Glutamatergic neuron (in vitro differentiated cells): ENCODE measurements at regions not wholly inside any gene's neighbourhood (a gene's known extent, or its start where the extent isn't known, plus 50 kb on each side); places are given as distances from the start of the nearest gene placed in this dataset.

Source experiments
- DNase-seq: peaks from one replicate; pipeline ENCODE4 v3.0.0; 2022
- H3K27ac Mint-ChIP-seq: one replicate; pipeline ENCODE4 v1.8.0; 2020; ENCODE audit warnings: mild to moderate bottlenecking, mixed read lengths, inconsistent platforms; ENCODE audit not compliant: unreplicated experiment
- H3K27me3 Mint-ChIP-seq: one replicate; pipeline ENCODE4 v1.8.0; 2020; ENCODE audit warnings: mild to moderate bottlenecking, moderate library complexity, mixed read lengths, inconsistent platforms; ENCODE audit not compliant: unreplicated experiment
- H3K36me3 Mint-ChIP-seq: one replicate; pipeline ENCODE4 v1.8.0; 2020; ENCODE audit warnings: mild to moderate bottlenecking, mixed read lengths, inconsistent platforms; ENCODE audit not compliant: unreplicated experiment
- H3K4me1 Mint-ChIP-seq: one replicate; pipeline ENCODE4 v1.8.0; 2020; ENCODE audit warnings: mild to moderate bottlenecking, low read depth, mixed read lengths, inconsistent platforms; ENCODE audit not compliant: unreplicated experiment
- H3K4me3 Mint-ChIP-seq: one replicate; pipeline ENCODE4 v1.8.0; 2020; ENCODE audit warnings: mild to moderate bottlenecking, mixed read lengths, inconsistent platforms; ENCODE audit not compliant: unreplicated experiment
- H3K9me3 Mint-ChIP-seq: one replicate; pipeline ENCODE4 v1.8.0; 2020; ENCODE audit warnings: mild to moderate bottlenecking, moderate library complexity, mixed read lengths, inconsistent platforms; ENCODE audit not compliant: unreplicated experiment
- CTCF ChIP-seq: fragments of 200-600 bp; sonication (generic); IDR thresholded peaks from one replicate; pipeline ENCODE4 v1.5.0; 2021; ENCODE audit not compliant: partially characterized antibody, unreplicated experiment

GRCh38 chr4:178264001-178264400, 821.8 kb upstream of the AGA start:
- H3K4me3 Mint-ChIP-seq = no peak overlapping the region
- no peak overlapping the region for H3K27ac Mint-ChIP-seq
- TF ChIP-seq CTCF = no peak
- H3K36me3 Mint-ChIP-seq = no peaks in the 10 kb centered on the region
- no peak for DNase-seq
- no peaks in the 10 kb centered on the region for H3K4me1 Mint-ChIP-seq
- H3K27me3 Mint-ChIP-seq = no peaks in the 10 kb centered on the region
- H3K9me3 Mint-ChIP-seq = no peaks in the 10 kb centered on the region

DNA sequence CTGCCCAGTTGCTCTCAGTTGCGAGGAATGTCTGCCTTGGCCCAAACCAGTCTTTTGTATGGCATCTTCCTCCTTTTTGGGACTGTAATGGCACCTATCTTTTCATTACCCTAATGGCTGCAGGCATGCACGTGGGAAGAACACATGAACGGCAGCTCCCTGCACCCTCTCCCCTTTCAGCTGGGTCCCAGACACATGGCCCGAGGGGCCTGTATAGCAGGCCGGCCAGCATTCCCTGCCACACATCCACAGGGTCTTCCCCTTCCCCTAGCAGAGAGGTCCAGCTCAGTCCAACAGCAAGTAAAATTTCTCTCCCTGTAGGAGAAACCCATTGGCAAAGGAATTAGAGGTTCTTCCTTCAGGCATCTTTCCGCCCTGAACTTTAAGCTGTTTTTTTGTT, 829.1 kb upstream of the AGA start:
- Mint-ChIP-seq H3K9me3 (peaks cover 2% of the 10 kb centered on the region), H3K36me3 (no peaks in the 10 kb centered on the region), H3K27ac (no peak overlapping the region), H3K4me1 (no peaks in the 10 kb centered on the region), H3K27me3 (no peaks in the 10 kb centered on the region), H3K4me3 (no peak overlapping the region)
- DNase-seq = no peak
- TF ChIP-seq CTCF = no peak

DNA sequence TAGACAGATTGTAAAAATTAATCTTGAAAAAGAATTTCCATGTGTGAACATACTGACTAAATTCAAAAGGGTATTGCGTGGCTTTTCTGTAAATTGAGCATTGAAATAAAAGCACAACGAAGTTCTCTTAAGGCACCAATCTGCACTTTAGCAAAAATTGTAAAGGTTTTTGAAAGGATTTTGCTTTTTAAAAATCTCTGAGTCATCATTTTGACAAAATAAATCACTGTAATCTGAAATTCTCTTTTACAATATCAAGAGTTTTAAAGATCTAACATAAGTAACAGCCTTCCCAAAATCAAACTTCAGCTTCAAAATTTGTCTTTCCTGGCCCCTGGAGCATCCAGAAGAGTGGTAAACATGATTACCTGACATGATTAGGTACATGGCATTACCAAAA, 830.9 kb upstream of the AGA start:
- no peak for DNase-seq
- Mint-ChIP-seq H3K27me3 (no peaks in the 10 kb centered on the region), H3K27ac (no peak overlapping the region), H3K9me3 (peaks cover 2% of the 10 kb centered on the region), H3K4me1 (no peaks in the 10 kb centered on the region), H3K4me3 (no peak overlapping the region), H3K36me3 (no peaks in the 10 kb centered on the region)
- no peak for TF ChIP-seq CTCF

DNA sequence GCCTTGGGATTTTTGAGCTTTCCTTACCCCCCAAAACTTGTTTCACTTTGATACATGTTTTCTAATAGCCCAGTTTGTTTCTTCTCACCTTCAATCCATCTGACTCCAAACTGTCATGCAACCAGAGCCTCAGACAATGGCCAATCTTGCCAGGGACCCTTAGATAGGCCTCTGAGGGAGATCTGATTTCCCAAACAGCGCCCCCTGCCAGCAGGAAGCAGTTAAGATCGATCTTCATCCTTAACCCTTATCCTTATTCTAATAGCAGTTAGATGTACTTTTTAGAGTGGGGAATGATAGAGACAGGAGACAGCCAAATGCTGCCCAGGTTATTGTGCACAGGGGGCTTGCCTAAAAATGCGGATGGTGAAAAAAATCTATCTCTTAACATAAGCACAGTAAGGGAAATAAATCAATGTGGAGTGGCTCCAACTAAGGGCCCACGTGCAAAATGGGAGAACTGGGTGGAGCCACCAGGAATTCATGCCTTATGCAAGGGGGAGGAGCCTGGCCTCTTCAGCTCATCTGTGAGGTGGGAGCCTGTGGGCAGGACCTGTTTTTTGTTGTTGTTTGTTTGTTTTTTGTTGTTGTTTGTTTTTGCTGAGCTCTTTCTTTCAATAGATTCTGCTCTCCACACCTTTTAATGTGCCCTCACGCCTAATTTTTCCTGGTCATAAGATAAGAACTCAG, 833.6 kb upstream of the AGA start:
- Mint-ChIP-seq H3K9me3 (peaks cover 2% of the 10 kb centered on the region), H3K4me3 (no peak overlapping the region), H3K27me3 (no peaks in the 10 kb centered on the region), H3K27ac (no peak overlapping the region), H3K36me3 (no peaks in the 10 kb centered on the region), H3K4me1 (no peaks in the 10 kb centered on the region)
- peak; percentile 57 for TF ChIP-seq CTCF
- peak; percentile 43 for DNase-seq

- Mint-ChIP-seq H3K36me3 (no peaks in the 10 kb centered on the region), H3K27ac (no peak overlapping the region), H3K9me3 (peaks cover 2% of the 10 kb centered on the region), H3K4me1 (no peaks in the 10 kb centered on the region), H3K4me3 (no peak overlapping the region), H3K27me3 (no peaks in the 10 kb centered on the region)
- TF ChIP-seq CTCF = no peak
- no peak for DNase-seq
Observed at GRCh38 chr4:178280362-178280761, 838.1 kb upstream of the AGA start.
